PC-3 (cell line): ENCODE measurements at regions not wholly inside any gene's neighbourhood (a gene's known extent, or its start where the extent isn't known, plus 50 kb on each side); places are given as distances from the start of the nearest gene placed in this dataset.

Experiments
- EZH2 ChIP-seq: fragments of 300-600 bp; sonication (generic); IDR thresholded peaks from one replicate; pipeline ENCODE4 v1.6.1; 2017; ENCODE audit warnings: antibody characterized with exemption, mild to moderate bottlenecking, low read length; ENCODE audit not compliant: unreplicated experiment
- TF ChIP-seq, protein P1 (sequence below): fragments of 300-600 bp; sonication (generic); conservative IDR thresholded peaks from 2 replicates; pipeline ENCODE4 v1.5.1; 2017; ENCODE audit warnings: antibody characterized with exemption, low read depth, mild to moderate bottlenecking, low read length

DNA sequence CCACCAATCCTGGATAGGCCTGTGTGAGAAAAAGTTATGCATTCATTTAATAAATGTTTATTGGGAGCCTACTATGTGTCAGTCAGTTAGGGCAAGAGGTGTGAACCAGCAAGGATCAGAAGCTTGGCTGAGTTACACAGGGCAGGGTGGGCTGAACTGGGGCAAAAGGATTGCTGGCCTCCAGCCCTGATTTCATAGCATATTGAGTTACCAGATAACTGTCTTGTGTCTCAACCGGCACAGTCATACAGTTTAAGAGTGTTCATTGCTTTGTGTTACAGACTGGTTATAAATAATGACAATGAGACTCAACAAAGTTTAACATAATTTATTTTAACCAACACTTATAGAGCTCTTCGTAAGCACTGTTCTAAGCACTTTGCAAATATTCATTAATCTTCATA, 253.8 kb downstream of the DLEU7 start:
- TF ChIP-seq, protein P1, sequence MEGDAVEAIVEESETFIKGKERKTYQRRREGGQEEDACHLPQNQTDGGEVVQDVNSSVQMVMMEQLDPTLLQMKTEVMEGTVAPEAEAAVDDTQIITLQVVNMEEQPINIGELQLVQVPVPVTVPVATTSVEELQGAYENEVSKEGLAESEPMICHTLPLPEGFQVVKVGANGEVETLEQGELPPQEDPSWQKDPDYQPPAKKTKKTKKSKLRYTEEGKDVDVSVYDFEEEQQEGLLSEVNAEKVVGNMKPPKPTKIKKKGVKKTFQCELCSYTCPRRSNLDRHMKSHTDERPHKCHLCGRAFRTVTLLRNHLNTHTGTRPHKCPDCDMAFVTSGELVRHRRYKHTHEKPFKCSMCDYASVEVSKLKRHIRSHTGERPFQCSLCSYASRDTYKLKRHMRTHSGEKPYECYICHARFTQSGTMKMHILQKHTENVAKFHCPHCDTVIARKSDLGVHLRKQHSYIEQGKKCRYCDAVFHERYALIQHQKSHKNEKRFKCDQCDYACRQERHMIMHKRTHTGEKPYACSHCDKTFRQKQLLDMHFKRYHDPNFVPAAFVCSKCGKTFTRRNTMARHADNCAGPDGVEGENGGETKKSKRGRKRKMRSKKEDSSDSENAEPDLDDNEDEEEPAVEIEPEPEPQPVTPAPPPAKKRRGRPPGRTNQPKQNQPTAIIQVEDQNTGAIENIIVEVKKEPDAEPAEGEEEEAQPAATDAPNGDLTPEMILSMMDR = no peak
- no peak for TF ChIP-seq EZH2
